ENCODE measurements at regions not wholly inside any gene's neighbourhood (a gene's known extent, or its start where the extent isn't known, plus 50 kb on each side); places are given as distances from the start of the nearest gene placed in this dataset.

DNA sequence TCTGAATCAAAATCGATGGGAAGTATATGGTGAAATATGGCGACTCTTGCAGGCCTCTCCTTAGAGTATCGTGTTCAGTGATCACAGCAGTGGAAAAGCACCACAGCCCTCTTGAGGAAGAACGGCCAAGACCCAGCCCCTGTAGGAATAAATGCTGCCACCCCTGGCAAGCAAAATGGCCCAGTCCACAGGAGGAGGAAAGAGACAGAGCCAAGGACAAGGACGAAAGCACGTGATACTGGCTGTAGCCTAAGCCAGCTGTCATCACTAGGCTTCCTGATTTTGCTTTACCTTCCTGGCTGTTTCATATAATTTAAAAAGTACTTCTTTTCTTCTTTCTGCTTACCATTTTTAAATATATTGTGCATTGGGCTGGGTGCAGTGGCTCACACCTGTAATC is 395.0 kb upstream of the SHH start:
- TF ChIP-seq, protein P1, sequence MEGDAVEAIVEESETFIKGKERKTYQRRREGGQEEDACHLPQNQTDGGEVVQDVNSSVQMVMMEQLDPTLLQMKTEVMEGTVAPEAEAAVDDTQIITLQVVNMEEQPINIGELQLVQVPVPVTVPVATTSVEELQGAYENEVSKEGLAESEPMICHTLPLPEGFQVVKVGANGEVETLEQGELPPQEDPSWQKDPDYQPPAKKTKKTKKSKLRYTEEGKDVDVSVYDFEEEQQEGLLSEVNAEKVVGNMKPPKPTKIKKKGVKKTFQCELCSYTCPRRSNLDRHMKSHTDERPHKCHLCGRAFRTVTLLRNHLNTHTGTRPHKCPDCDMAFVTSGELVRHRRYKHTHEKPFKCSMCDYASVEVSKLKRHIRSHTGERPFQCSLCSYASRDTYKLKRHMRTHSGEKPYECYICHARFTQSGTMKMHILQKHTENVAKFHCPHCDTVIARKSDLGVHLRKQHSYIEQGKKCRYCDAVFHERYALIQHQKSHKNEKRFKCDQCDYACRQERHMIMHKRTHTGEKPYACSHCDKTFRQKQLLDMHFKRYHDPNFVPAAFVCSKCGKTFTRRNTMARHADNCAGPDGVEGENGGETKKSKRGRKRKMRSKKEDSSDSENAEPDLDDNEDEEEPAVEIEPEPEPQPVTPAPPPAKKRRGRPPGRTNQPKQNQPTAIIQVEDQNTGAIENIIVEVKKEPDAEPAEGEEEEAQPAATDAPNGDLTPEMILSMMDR (conservative IDR thresholded peaks at IDR 0.05; ENCODE audit: low read depth, low read length) = no peak
- TF ChIP-seq POLR2A (IDR thresholded peaks at IDR 0.05; ENCODE audit: low read depth, low read length) = no peak
- no peak for TF ChIP-seq RCOR1 (IDR thresholded peaks at IDR 0.05; ENCODE audit: insufficient replicate concordance, low read length)
- TF ChIP-seq CEBPB (IDR thresholded peaks at IDR 0.05; ENCODE audit: low read depth, low read length) = no peak
- TF ChIP-seq RAD21 (IDR thresholded peaks at IDR 0.05; ENCODE audit: low read length) = no peak
- no peak for TF ChIP-seq SMC3 (IDR thresholded peaks at IDR 0.05; ENCODE audit: low read depth, low read length)
